HepG2 (cell line): ENCODE measurements at regions not wholly inside any gene's neighbourhood (a gene's known extent, or its start where the extent isn't known, plus 50 kb on each side); places are given as distances from the start of the nearest gene placed in this dataset.

Experiments used
- ATAC-seq: fragments of 200-7000 bp; cut with Tn5 transposase; 3 replicates; pipeline ENCODE4 v1.9.1; 2020; ENCODE audit warnings: mild to moderate bottlenecking, moderate library complexity
- BruUV-seq: library from RNA; stranded (reverse); fragments of 400-500 nt; replicated peaks from 2 replicates; lab custom pipeline; 2021; lab: Mats Ljungman, UMichigan
- CTCF ChIA-PET: fragments of 300-600 bp; formaldehyde crosslinking; extraction: SDS; loops from one replicate; lab custom pipeline; 2021; ENCODE audit warnings: low total read pairs, inconsistent platforms, low intra/inter-chr PET ratio; lab: Yijun Ruan, JAX
- POLR2A ChIA-PET: fragments of 350-600 bp; sonication (Branson Sonifier 250); formaldehyde crosslinking; loops from one replicate; lab custom pipeline; 2020; ENCODE audit warnings: antibody characterized with exemption, inconsistent platforms; lab: Yijun Ruan, JAX
- DNase-seq: peaks from one replicate; pipeline ENCODE4 v3.0.0-alpha.2; 2015; ENCODE audit warnings: low spot score
- FAIRE-seq: peaks from 3 replicates; lab custom pipeline; 2011; peaks lifted over from hg19 to GRCh38; lab: Jason Lieb, UNC
- H2AFZ ChIP-seq: one replicate; pipeline ENCODE4 v1.6.1; 2011; ENCODE audit warnings: low read length, inconsistent platforms
- H3K27ac ChIP-seq: fragments of 300-600 bp; 3 replicates; pipeline ENCODE4 v1.8.0; 2011; ENCODE audit warnings: mixed run types, mild to moderate bottlenecking, mixed read lengths, low read length, inconsistent platforms; ENCODE audit not compliant: insufficient read depth; ENCODE audit errors: extremely low read length
- H3K27me3 ChIP-seq, 2 experiments: fragments of 200-600 bp in 1 of 2; 2 replicates in 1 of 2; 3 replicates in 1 of 2; pipeline versions ENCODE4 v1.6.0 to v1.8.0; 2011; ENCODE audit warnings: low read length in 2 of 2, mild to moderate bottlenecking in 2 of 2, moderate library complexity in 2 of 2, inconsistent platforms in 1 of 2; ENCODE audit not compliant: insufficient read depth in 2 of 2, control insufficient read depth in 1 of 2
- H3K36me3 ChIP-seq, 2 experiments: fragments of 200-600 bp in 1 of 2; replicated peaks in 1 of 2; 2 replicates in 1 of 2; 3 replicates in 1 of 2; pipeline versions ENCODE4 v1.5.1 to v1.8.0; 2011; ENCODE audit warnings: low read length in 2 of 2, inconsistent platforms in 1 of 2; ENCODE audit not compliant: insufficient read depth in 2 of 2, control insufficient read depth in 1 of 2
- H3K4me1 ChIP-seq: 2 replicates; pipeline ENCODE4 v1.5.1; 2012; ENCODE audit warnings: low read length, inconsistent platforms; ENCODE audit not compliant: insufficient read depth
- H3K4me2 ChIP-seq: 2 replicates; pipeline ENCODE4 v1.6.0; 2011; ENCODE audit warnings: low read depth, low read length, inconsistent platforms
- H3K4me3 ChIP-seq, 3 experiments: fragments of 200-600 bp in 1 of 3; sonication (generic), shearing (Covaris generic) in 1 of 3; replicated peaks in 1 of 3; 2 replicates each; pipeline ENCODE4 v1.5.1; 2011 to 2016; ENCODE audit warnings: low read length in 3 of 3, inconsistent platforms in 2 of 3, low read depth in 2 of 3, mild to moderate bottlenecking in 2 of 3, control low read depth in 1 of 3, mixed read lengths in 1 of 3; ENCODE audit not compliant: insufficient read depth in 1 of 3
- H3K79me2 ChIP-seq: one replicate; pipeline ENCODE4 v1.6.1; 2011; ENCODE audit warnings: low read length, inconsistent platforms; ENCODE audit not compliant: insufficient read depth
- H3K9ac ChIP-seq: 2 replicates; pipeline ENCODE4 v1.6.0; 2011; ENCODE audit warnings: mild to moderate bottlenecking, low read depth, low read length, inconsistent platforms; ENCODE audit not compliant: insufficient read depth
- H3K9me3 ChIP-seq: 2 replicates; pipeline ENCODE4 v1.5.1; 2012; ENCODE audit warnings: mild to moderate bottlenecking, low read length
- H4K20me1 ChIP-seq: 2 replicates; pipeline ENCODE4 v1.6.0; 2011; ENCODE audit warnings: inconsistent platforms, mild to moderate bottlenecking, low read length, moderate library complexity; ENCODE audit not compliant: insufficient read depth
- ATRX ChIP-seq: sonication (generic); formaldehyde crosslinking; IDR thresholded peaks from 2 replicates; pipeline ENCODE4 v1.4.0; 2020; ENCODE audit warnings: missing genetic modification reagents, borderline replicate concordance
- CHD4 ChIP-seq: fragments of 200-600 bp; sonication (generic); IDR thresholded peaks from 2 replicates; pipeline ENCODE4 v1.7.0; 2017; ENCODE audit warnings: mild to moderate bottlenecking, low read length, borderline replicate concordance
- NPAS2 ChIP-seq: sonication (generic); formaldehyde crosslinking; IDR thresholded peaks from 2 replicates; pipeline ENCODE4 v1.8.0; 2022; ENCODE audit warnings: mild to moderate bottlenecking, missing genetic modification reagents, borderline replicate concordance
- ZNF547 ChIP-seq: sonication (generic); formaldehyde crosslinking; IDR thresholded peaks from 2 replicates; pipeline ENCODE4 v1.5.1; 2020; ENCODE audit warnings: mild to moderate bottlenecking, missing genetic modification reagents
- ZNF597 ChIP-seq: sonication (generic); formaldehyde crosslinking; IDR thresholded peaks from 2 replicates; pipeline ENCODE4 v1.5.0; 2020; ENCODE audit warnings: missing genetic modification reagents
- ZNF607 ChIP-seq: sonication (generic); formaldehyde crosslinking; IDR thresholded peaks from 2 replicates; pipeline ENCODE4 v1.5.1; 2020; ENCODE audit warnings: missing genetic modification reagents, mild to moderate bottlenecking, borderline replicate concordance
- WGBS: methylation state at CpG from one replicate; pipeline ENCODE4 v1.1.6; 2017; ENCODE audit warnings: low lambda C conversion rate; 5-methylcytosine and 5-hydroxymethylcytosine counted together
- in situ Hi-C: cut with HindIII; loops from 2 replicates; pipeline ENCODE4 v1.10.0; 2017; ENCODE audit warnings: low pct_unique_long_range_greater_than_20kb; ENCODE audit not compliant: extremely low pct_ligation_motif_present
- intact Hi-C: fragments of 100-400 bp; cut with micrococcal nuclease; formaldehyde crosslinking; loops from one replicate; pipeline ENCODE4 v1.10.0; 2022; ENCODE audit not compliant: unreplicated experiment
- TF ChIP-seq, protein P1 (sequence below): sonication (generic); formaldehyde crosslinking; IDR thresholded peaks from 2 replicates; pipeline ENCODE4 v1.4.0; 2020; ENCODE audit warnings: missing genetic modification reagents, borderline replicate concordance

DNA sequence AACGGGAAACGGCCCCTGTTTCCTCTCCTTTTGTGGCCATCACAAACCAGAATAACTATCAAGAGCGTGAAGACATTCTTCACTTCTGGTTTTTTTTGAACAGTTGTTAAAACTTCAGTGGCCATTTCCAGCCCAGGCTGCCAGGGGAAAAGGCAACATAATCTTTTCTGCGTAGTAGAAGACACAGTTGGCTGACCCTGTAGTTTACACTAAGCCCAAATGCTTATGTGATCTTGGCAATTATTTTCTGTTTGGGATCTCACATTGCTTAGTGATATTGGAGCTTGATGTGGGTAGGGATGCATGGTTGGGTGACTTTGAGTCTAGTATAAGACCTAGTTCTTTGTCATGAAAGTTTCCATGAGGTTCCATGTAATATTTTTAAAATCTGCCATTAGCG lies 449.4 kb upstream of the CDH4 start:
- H3K4me1 ChIP-seq = no peaks in the 10 kb centered on the region
- FAIRE-seq (no peak), DNase-seq (no peak)
- H3K36me3 ChIP-seq = no peaks in the 10 kb centered on the region
- CTCF ChIA-PET = no interaction called here
- intact Hi-C loops = no loop called here
- TF ChIP-seq CHD4 (no peak), NPAS2 (CRISPR knock-in tag) (no peak), ATRX (CRISPR knock-in tag) (no peak), ZNF597 (no peak), ZNF607 (CRISPR knock-in tag) (no peak), ZNF547 (CRISPR knock-in tag) (no peak)
- TF ChIP-seq, protein P1, sequence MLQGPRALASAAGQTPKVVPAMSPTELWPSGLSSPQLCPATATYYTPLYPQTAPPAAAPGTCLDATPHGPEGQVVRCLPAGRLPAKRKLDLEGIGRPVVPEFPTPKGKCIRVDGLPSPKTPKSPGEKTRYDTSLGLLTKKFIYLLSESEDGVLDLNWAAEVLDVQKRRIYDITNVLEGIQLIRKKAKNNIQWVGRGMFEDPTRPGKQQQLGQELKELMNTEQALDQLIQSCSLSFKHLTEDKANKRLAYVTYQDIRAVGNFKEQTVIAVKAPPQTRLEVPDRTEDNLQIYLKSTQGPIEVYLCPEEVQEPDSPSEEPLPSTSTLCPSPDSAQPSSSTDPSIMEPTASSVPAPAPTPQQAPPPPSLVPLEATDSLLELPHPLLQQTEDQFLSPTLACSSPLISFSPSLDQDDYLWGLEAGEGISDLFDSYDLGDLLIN (CRISPR knock-in tag) = no peak
- TF ChIP-seq, all 625 proteins: peak for 0
- no peak overlapping the region for H3K4me3 ChIP-seq
- 18% methylated on average over 5 of the region's 5 CpGs for WGBS
- no peak overlapping the region for H2AFZ ChIP-seq
- H3K4me2 ChIP-seq = no peak overlapping the region
- H3K79me2 ChIP-seq = no peaks in the 10 kb centered on the region
- BruUV-seq = no TSS peak
- in situ Hi-C loops = no loop called here
- POLR2A ChIA-PET = no interaction called here
- ATAC-seq = no peak
- no peak overlapping the region for H3K27ac ChIP-seq
- no peaks in the 10 kb centered on the region for H4K20me1 ChIP-seq
- no peaks in the 10 kb centered on the region for H3K27me3 ChIP-seq
- H3K9me3 ChIP-seq = peaks cover 69% of the 10 kb centered on the region
- H3K9ac ChIP-seq = no peak overlapping the region
